Central memory CD8-positive, alpha-beta T cell (primary cell): ENCODE measurements at regions not wholly inside any gene's neighbourhood (a gene's known extent, or its start where the extent isn't known, plus 50 kb on each side); places are given as distances from the start of the nearest gene placed in this dataset.
"Not testable (repeated sequence)": the region's sequence is repeated elsewhere in the genome, so short reads cannot be mapped to it uniquely, and the experiment has no call there.

Experiments used
- ATAC-seq: fragments of 150-1000 bp; cut with Tn5 transposase; replicated peaks from 2 replicates; pipeline ENCODE4 v1.10.0; 2022; ENCODE audit warnings: mild to moderate bottlenecking, moderate FRiP score, moderate number of reproducible peaks; ENCODE audit not compliant: poor library complexity, severe bottlenecking; ENCODE audit errors: extremely low read depth
- DNase-seq, 2 donors: peaks; one replicate each; pipeline ENCODE4 v3.0.0; 2021; ENCODE audit warnings: low spot score in 2 of 2
- H3K27ac Mint-ChIP-seq: one replicate; pipeline ENCODE4 v1.8.0; 2022; ENCODE audit warnings: low read depth, mild to moderate bottlenecking, moderate library complexity, mixed read lengths
- H3K27me3 Mint-ChIP-seq: one replicate; pipeline ENCODE4 v1.8.0; 2022; ENCODE audit warnings: mixed read lengths
- H3K36me3 Mint-ChIP-seq: one replicate; pipeline ENCODE4 v1.8.0; 2022; ENCODE audit warnings: mild to moderate bottlenecking, moderate library complexity, mixed read lengths; ENCODE audit not compliant: insufficient read depth
- H3K4me1 Mint-ChIP-seq: one replicate; pipeline ENCODE4 v1.8.0; 2022; ENCODE audit warnings: mixed read lengths
- H3K4me3 Mint-ChIP-seq: one replicate; pipeline ENCODE4 v1.8.0; 2022; ENCODE audit warnings: mild to moderate bottlenecking, moderate library complexity, mixed read lengths
- H3K9me3 Mint-ChIP-seq: one replicate; pipeline ENCODE4 v1.8.0; 2022; ENCODE audit warnings: mixed read lengths

- Mint-ChIP-seq H3K27me3 (no peaks in the 10 kb centered on the region), H3K4me3 (no peak overlapping the region), H3K36me3 (no peaks in the 10 kb centered on the region), H3K9me3 (peaks cover 13% of the 10 kb centered on the region), H3K27ac (no peak overlapping the region), H3K4me1 (no peaks in the 10 kb centered on the region)
- no peak for DNase-seq
- ATAC-seq: no peak
Observed at GRCh38 chr5:15377573-15378340, 122.2 kb upstream of the FBXL7 start.

DNA sequence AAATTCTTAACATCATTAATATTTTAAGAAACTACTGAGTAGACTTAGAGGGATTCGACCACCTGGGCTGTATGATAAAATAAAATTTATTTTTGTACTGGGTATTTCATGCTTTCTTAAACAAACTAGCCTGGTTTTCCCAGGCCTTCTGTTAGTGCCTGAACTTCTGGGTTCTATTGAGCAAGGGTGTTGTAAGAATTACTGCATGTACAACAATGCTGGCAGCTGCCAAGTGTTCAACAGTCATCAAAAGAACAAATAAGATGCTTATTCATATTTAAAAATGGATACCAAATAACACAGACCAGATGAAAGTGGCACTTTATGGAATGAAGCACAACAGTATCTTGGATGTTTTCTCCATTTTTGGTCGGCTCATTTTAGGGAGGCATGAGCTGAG is 123.2 kb upstream of the FBXL7 start:
- no peaks in the 10 kb centered on the region for H3K36me3 Mint-ChIP-seq
- no peak for ATAC-seq
- DNase-seq: no peak
- no peak overlapping the region for H3K4me3 Mint-ChIP-seq
- no peak overlapping the region for H3K27ac Mint-ChIP-seq
- H3K9me3 Mint-ChIP-seq: peaks cover 13% of the 10 kb centered on the region
- no peaks in the 10 kb centered on the region for H3K4me1 Mint-ChIP-seq
- H3K27me3 Mint-ChIP-seq: no peaks in the 10 kb centered on the region

DNA sequence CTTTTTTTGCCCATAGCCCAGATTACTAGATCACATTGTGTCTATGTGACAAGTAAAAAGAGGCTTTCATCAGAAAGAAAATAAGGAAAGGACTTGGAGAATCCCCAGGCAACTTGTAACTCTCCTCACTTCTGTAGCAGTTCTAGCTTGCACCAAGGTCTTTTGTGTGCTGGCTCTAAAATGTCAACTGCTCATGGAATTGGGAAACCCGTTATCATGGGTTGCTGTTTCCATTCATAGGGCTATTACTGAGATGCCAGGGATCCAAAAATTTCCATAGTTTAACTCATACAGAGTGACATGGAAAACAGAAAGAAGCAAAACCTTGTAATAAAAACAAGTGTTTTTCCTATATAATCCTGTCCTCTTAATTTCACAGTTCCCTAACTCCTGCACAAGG is 123.9 kb upstream of the FBXL7 start:
- no peaks in the 10 kb centered on the region for H3K4me1 Mint-ChIP-seq
- peaks cover 19% of the 10 kb centered on the region for H3K9me3 Mint-ChIP-seq
- H3K36me3 Mint-ChIP-seq: no peaks in the 10 kb centered on the region
- DNase-seq: no peak
- no peak overlapping the region for H3K27ac Mint-ChIP-seq
- H3K27me3 Mint-ChIP-seq: no peaks in the 10 kb centered on the region
- ATAC-seq: no peak
- H3K4me3 Mint-ChIP-seq: no peak overlapping the region

DNA sequence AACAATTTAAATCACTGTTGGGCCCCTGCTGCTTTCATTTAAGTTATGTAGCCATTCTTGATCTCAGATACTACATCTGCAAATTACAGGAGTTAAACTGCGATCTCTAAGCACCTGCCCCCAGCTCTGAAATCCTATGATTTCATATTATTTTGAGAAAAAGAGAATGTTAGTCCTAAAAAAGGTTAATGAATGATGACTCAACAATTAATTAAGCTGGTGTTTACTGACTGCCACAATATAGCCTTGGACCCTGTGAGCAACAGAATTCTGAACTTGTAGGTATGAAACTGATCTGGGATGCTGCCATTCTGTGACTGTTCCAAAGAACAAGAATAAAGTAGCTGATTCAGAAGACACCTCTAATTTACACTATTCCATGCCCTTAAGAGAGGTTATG is 124.4 kb upstream of the FBXL7 start:
- H3K9me3 Mint-ChIP-seq: peaks cover 20% of the 10 kb centered on the region

DNA sequence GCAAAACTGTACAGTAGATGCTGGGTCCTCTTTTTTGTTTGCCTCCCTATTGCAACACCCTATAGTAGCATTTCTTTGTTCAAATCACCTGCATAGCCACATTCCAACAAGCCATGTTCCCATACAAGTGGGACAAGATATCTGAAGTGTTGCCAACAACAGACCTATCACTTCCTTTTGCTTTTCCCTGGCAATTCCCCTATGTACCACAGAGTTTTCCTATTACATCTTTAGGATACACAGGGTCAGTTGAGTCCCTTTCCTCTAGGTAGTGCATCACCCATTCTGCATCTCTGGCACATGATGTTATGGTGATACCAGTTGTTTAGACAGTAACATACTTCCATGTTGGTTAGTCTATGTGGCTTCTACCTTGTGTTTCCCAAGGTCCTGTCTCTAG is 125.1 kb upstream of the FBXL7 start:
- Mint-ChIP-seq H3K36me3 (no peaks in the 10 kb centered on the region), H3K27ac (no peak overlapping the region), H3K4me3 (no peak overlapping the region), H3K9me3 (peaks cover 15% of the 10 kb centered on the region), H3K27me3 (no peaks in the 10 kb centered on the region), H3K4me1 (no peaks in the 10 kb centered on the region)
- ATAC-seq (no peak), DNase-seq (no peak)

More for the DNA sequence above, 124.4 kb upstream of the FBXL7 start:
- H3K36me3 Mint-ChIP-seq: no peaks in the 10 kb centered on the region
- H3K27me3 Mint-ChIP-seq: no peaks in the 10 kb centered on the region
- H3K4me3 Mint-ChIP-seq: no peak overlapping the region
- no peak for ATAC-seq
- no peaks in the 10 kb centered on the region for H3K4me1 Mint-ChIP-seq
- H3K27ac Mint-ChIP-seq: no peak overlapping the region
- no peak for DNase-seq

- ATAC-seq (no peak), DNase-seq (no peak)
- Mint-ChIP-seq H3K4me1 (no peaks in the 10 kb centered on the region), H3K4me3 (no peak overlapping the region), H3K27ac (no peak overlapping the region), H3K36me3 (no peaks in the 10 kb centered on the region), H3K27me3 (no peaks in the 10 kb centered on the region), H3K9me3 (peaks cover 15% of the 10 kb centered on the region)
Observed at GRCh38 chr5:15373151-15373550, 126.8 kb upstream of the FBXL7 start.

GRCh38 chr5:15371184-15371583 is 128.8 kb upstream of the FBXL7 start:
- H3K9me3 Mint-ChIP-seq: peaks cover 28% of the 10 kb centered on the region
- ATAC-seq: no peak
- H3K36me3 Mint-ChIP-seq: no peaks in the 10 kb centered on the region

DNA sequence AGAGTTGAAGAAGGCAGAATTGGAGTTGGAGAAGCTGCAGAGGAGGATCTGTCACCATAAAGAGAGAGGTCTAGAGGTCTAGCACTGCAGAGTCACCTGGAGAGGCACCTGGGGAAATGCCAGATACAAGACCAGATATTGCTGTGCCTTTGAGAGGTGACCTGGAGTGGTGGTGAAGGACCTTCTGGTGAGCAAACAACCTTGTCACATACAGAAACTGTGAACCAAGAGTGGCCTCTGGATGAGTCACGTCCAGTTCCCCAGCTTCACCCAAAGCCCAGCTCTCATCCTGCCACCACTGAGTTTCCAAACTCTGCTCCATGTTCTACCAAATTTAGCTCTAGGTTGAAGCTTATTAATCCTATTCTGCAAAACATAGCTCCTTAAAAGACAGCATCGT is 131.1 kb upstream of the FBXL7 start:
- Mint-ChIP-seq H3K36me3 (no peaks in the 10 kb centered on the region), H3K27ac (no peak overlapping the region), H3K27me3 (no peaks in the 10 kb centered on the region), H3K4me3 (no peak overlapping the region), H3K9me3 (peaks cover 20% of the 10 kb centered on the region), H3K4me1 (no peaks in the 10 kb centered on the region)
- DNase-seq (no peak), ATAC-seq (no peak)

More at GRCh38 chr5:15371184-15371583, 128.8 kb upstream of the FBXL7 start:
- Mint-ChIP-seq H3K27me3 (no peaks in the 10 kb centered on the region), H3K27ac (no peak overlapping the region), H3K4me1 (no peaks in the 10 kb centered on the region), H3K4me3 (no peak overlapping the region)
- no peak for DNase-seq

GRCh38 chr5:15367489-15367888 is 132.5 kb upstream of the FBXL7 start:
- Mint-ChIP-seq H3K4me3 (no peak overlapping the region), H3K27ac (no peak overlapping the region), H3K4me1 (no peaks in the 10 kb centered on the region), H3K36me3 (no peaks in the 10 kb centered on the region), H3K9me3 (peaks cover 23% of the 10 kb centered on the region), H3K27me3 (no peaks in the 10 kb centered on the region)
- ATAC-seq (no peak), DNase-seq (no peak)

GRCh38 chr5:15366676-15367391 is 133.1 kb upstream of the FBXL7 start:
- ATAC-seq: no peak

GRCh38 chr5:15365070-15365469 is 134.9 kb upstream of the FBXL7 start:
- Mint-ChIP-seq H3K4me3 (no peak overlapping the region), H3K36me3 (no peaks in the 10 kb centered on the region), H3K9me3 (peaks cover 26% of the 10 kb centered on the region), H3K27me3 (no peaks in the 10 kb centered on the region), H3K4me1 (no peaks in the 10 kb centered on the region), H3K27ac (no peak overlapping the region)
- DNase-seq (no peak), ATAC-seq (no peak)

More at GRCh38 chr5:15366676-15367391, 133.1 kb upstream of the FBXL7 start:
- Mint-ChIP-seq H3K36me3 (no peaks in the 10 kb centered on the region), H3K27ac (no peak overlapping the region), H3K4me3 (no peak overlapping the region), H3K27me3 (no peaks in the 10 kb centered on the region), H3K4me1 (no peaks in the 10 kb centered on the region), H3K9me3 (peaks cover 26% of the 10 kb centered on the region)
- DNase-seq: no peak

DNA sequence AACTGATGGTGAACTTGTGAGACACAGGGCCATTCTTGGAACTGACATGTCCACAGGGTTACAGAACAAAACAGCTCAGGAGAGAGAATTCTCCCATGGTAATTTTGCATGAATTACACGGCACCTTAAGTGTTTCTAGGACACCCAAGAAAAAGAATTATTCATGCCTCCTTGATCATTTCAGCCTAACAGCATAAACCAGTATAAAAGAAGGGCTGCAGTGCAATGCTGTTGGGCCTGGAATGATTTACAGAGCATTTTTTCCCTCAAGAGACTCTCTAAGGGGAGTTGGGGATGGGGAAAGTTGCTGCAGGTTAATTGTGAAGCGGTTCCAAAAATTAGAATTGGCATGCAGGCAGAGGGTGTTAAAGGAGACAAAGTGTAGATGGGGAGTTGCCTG is 136.4 kb upstream of the FBXL7 start:
- no peak for DNase-seq
- no peak overlapping the region for H3K27ac Mint-ChIP-seq

GRCh38 chr5:15357092-15357453 is 142.9 kb upstream of the FBXL7 start:
- not testable (repeated sequence) for DNase-seq, H3K27ac Mint-ChIP-seq, H3K4me1 Mint-ChIP-seq, H3K36me3 Mint-ChIP-seq, ATAC-seq, H3K27me3 Mint-ChIP-seq, H3K4me3 Mint-ChIP-seq
- peaks cover 29% of the 10 kb centered on the region for H3K9me3 Mint-ChIP-seq

More for the DNA sequence above, 136.4 kb upstream of the FBXL7 start:
- no peak overlapping the region for H3K4me3 Mint-ChIP-seq
- no peaks in the 10 kb centered on the region for H3K27me3 Mint-ChIP-seq
- peaks cover 34% of the 10 kb centered on the region for H3K9me3 Mint-ChIP-seq
- no peak for ATAC-seq
- no peaks in the 10 kb centered on the region for H3K4me1 Mint-ChIP-seq
- no peaks in the 10 kb centered on the region for H3K36me3 Mint-ChIP-seq
